Stimulated activated CD8-positive, alpha-beta memory T cell treated with anti-CD3 and anti-CD28 coated beads, Interleukin-15, amount 100 ng/mL, for 4 hours (primary cell): ENCODE measurements at regions not wholly inside any gene's neighbourhood (a gene's known extent, or its start where the extent isn't known, plus 50 kb on each side); places are given as distances from the start of the nearest gene placed in this dataset.

Experiments
- DNase-seq, 2 donors: peaks; one replicate each; pipeline ENCODE4 v3.0.0-alpha.2; 2020; ENCODE audit warnings: low read depth in 2 of 2

GRCh38 chr15:46848704-46849103, 868.6 kb upstream of the SEMA6D start:
- DNase-seq = no peak

- DNase-seq = no peak
Measured at GRCh38 chr15:46853600-46853999, 863.7 kb upstream of the SEMA6D start.

GRCh38 chr15:46854564-46854963, 862.7 kb upstream of the SEMA6D start:
- DNase-seq = no peak

- no peak for DNase-seq
Measured at GRCh38 chr15:46855388-46855787, 861.9 kb upstream of the SEMA6D start.

GRCh38 chr15:46856839-46857502, 860.3 kb upstream of the SEMA6D start:
- DNase-seq = no peak

- DNase-seq = no peak
Measured at GRCh38 chr15:46858150-46858549, 859.2 kb upstream of the SEMA6D start.

- no peak for DNase-seq
Measured at GRCh38 chr15:46861796-46862195, 855.5 kb upstream of the SEMA6D start.

- DNase-seq = no peak
Measured at GRCh38 chr15:46865155-46865554, 852.1 kb upstream of the SEMA6D start.

- DNase-seq = no peak
Measured at GRCh38 chr15:46872286-46872980, 844.9 kb upstream of the SEMA6D start.

GRCh38 chr15:46872981-46873330, 844.3 kb upstream of the SEMA6D start:
- DNase-seq = no peak

GRCh38 chr15:46879032-46879770, 838.1 kb upstream of the SEMA6D start:
- no peak for DNase-seq

GRCh38 chr15:46880791-46881190, 836.5 kb upstream of the SEMA6D start:
- no peak for DNase-seq

GRCh38 chr15:46892621-46893160, 824.6 kb upstream of the SEMA6D start:
- DNase-seq = no peak

GRCh38 chr15:46894644-46895043, 822.7 kb upstream of the SEMA6D start:
- no peak for DNase-seq

GRCh38 chr15:46897266-46897665, 820.0 kb upstream of the SEMA6D start:
- no peak for DNase-seq

GRCh38 chr15:46901001-46901400, 816.3 kb upstream of the SEMA6D start:
- DNase-seq = no peak

- DNase-seq = no peak
Measured at GRCh38 chr15:46917721-46918252, 799.5 kb upstream of the SEMA6D start.

GRCh38 chr15:46918462-46919140, 798.7 kb upstream of the SEMA6D start:
- no peak for DNase-seq

GRCh38 chr15:46921891-46922290, 795.4 kb upstream of the SEMA6D start:
- no peak for DNase-seq

- DNase-seq = no peak
Measured at GRCh38 chr15:46930426-46930825, 786.9 kb upstream of the SEMA6D start.

GRCh38 chr15:46933332-46933731, 784.0 kb upstream of the SEMA6D start:
- no peak for DNase-seq

- DNase-seq = no peak
Measured at GRCh38 chr15:46934851-46935250, 782.5 kb upstream of the SEMA6D start.
